ENCODE measurements at regions not wholly inside any gene's neighbourhood (a gene's known extent, or its start where the extent isn't known, plus 50 kb on each side); places are given as distances from the start of the nearest gene placed in this dataset.
"Not testable (repeated sequence)": the region's sequence is repeated elsewhere in the genome, so short reads cannot be mapped to it uniquely, and the experiment has no call there.

DNA sequence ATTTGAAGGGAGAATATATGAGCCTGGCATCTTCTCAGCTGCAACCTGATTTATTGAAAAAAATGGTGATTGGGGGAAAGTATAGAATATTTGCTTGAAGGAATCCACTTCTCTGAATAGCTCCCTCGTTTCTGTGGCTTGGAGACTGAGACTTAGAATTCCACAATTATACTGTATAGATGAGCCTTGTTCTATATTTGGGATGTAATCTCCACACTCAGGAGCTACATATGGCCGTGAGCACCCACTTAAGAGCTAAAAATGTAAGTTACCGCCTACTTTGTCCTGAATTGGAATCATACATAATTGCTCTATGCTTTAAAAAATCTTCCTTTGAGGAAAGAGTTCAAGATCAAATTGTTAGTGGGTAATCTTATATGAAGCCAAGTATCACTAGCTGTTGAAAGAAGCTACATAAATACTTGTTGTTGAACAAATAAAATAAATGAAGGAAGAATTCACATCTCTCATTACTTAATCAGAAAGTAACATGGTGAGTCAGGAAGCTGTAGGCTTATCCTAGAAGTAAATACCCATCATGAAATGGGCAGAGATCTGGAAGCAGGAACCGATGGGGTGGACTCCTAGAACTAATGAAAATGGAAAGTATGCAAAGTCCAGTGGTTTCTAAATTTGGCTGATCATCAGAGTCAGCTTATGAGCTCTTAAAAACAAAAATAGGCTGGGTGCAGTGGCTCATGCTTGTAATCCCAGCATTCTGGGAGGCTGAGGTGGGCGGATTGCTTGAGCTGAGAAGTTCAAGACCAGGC is 254.3 kb downstream of the SOX4 start:
- no peak for DNase-seq (ENCODE audit: low read depth in 2 of 2)

DNA sequence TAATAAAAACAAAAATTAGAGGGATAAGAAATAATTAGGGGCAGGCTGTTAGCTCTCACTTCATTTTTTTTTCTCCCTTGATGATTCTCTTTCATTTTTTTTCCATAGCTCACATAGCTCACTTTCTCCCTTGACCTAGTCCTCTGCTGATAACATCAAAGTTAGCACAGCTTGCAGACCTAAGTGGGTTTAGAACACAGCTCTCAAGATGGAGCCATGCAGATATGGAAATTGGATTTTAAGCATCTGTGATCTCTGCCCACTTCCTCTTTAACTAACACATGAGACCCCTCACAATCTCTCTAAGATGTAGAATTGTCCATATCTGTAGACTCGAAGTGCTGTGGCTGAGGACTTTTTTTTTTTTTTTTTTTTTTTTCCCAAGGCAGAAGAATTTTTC is 257.1 kb downstream of the SOX4 start:
- DNase-seq (ENCODE audit: low read depth in 2 of 2): no peak

DNA sequence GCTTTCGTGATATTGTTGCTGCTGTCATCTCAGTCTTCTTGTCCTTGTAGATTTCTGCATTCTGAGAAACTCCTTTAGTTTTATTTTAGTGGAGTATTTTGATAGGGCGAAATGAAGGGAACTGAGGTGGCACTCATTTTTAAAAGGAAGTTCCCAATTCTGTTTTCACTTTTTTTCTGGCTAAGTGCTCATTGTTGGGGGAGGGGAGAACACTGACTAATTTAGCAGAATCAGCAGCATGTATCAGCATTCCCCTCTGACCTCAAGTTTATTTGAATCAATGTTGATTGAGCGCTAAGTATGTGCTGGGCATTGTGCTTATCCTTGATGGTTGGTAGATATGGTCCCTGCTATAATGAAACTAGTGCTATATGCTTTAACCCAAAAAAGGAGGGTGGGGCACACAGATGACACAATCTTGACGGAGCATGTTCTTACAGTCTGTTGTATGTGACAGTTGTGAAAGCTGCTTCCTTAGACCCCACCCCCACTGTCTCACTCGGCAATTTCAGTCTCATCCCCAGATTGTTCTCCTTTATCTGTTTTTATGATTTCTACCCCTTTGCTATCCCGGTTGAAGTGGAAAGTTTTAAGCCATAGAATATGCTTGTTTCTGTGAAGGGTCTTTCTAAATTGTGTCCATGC is 262.4 kb downstream of the SOX4 start:
- DNase-seq (ENCODE audit: low read depth in 2 of 2): no peak

DNA sequence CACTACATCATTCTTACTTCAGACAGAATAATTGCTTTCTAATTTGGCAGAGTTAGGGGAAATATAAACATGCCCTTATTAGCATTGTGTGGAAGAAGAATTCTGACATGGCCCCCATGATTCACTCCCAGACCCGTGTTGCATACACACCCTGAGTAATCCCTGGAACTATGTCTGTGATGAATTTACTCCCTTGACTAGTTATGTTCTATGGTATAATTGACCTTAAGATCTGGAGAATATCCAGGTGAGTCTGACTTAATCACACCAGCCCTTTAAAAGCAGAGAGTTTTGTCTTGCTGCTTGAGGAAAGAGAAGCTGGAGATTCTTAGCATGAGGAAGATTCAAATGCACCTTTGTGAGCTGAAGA is 262.9 kb downstream of the SOX4 start:
- DNase-seq (ENCODE audit: low read depth in 2 of 2): no peak

DNA sequence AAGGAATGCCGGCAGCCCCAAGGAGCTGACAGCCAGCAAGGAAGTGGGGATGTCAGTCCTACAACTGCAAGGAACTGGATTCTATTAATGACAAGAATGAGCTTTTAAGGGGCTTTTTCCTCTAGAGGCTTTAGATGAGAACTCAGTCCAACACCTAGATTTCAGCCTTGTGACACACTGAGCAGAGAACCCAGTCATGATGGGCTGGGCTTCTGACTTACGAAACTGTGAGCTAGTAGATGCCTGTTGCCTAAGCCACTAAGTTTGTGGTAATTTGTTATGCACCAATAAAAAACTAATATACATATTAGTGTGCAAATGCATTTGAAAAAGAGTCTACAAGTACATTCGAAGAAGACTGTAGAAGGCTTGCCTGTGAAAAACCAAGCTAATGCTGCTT is 263.3 kb downstream of the SOX4 start:
- no peak for DNase-seq (ENCODE audit: low read depth in 2 of 2)

DNA sequence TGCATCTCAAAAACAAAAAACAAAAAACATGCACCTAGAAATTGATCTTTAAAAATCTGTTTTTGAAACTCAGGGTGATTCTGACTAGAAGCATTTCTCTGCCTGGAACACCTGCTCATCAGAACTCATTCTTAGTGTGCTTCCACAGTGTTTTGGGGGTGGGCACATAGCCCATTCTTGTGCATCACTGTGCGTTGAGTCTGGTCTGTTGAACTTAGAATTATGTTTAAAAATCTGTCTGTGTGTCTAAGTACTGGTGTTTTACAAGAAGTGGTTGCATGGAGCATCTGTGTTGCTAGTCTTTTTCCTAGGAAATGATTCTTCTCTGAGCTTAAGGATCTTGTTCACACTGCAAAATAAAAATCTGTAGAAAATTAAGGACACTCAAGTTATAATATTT is 264.5 kb downstream of the SOX4 start:
- no peak for DNase-seq (ENCODE audit: low read depth in 2 of 2)

DNA sequence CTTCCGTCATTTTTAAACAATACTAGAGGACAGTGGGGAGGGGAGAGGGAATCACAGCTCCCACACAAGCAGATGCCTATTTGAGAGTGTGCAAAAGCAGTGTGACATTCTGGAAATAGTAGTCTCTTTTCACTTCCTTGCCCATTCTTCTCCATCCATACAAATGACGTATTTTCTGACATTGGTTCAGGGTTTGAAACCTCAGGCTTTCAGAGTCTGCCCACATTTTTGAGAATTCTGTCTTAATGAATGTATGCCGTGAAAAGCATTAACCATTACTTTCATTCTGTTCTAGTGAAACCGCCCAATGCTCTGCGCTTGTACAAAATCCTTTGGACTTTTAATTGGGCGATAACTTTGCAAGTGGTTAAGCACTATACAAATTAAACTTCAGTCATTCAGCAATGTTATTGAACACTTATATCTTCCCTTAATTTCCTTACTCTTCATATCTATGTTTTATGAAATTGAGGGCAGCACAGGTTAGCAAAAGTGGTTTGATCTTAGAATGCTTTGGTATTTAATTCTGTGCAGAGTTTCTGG is 265.7 kb downstream of the SOX4 start:
- DNase-seq (ENCODE audit: low read depth in 2 of 2): no peak

DNA sequence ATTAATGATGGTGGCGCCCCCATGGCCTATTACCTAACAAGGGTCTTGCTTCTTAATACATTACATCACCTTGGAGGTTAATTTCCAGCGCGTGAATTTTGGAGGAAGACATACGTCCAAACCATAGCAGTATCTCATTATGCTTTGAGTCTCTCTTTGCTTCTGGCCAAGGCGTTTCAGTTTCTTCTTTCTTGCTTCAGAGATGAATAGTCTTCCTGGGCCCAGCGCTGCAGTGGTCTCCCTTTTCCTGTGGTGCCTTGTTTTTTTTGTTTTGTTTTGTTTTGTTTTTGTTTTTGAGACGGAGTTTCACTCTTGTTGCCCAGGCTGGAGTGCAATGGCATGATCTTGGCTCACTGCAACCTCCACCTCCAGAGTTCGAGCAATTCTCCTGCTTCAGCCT is 268.4 kb downstream of the SOX4 start:
- no peak for DNase-seq (ENCODE audit: low read depth in 2 of 2)

DNA sequence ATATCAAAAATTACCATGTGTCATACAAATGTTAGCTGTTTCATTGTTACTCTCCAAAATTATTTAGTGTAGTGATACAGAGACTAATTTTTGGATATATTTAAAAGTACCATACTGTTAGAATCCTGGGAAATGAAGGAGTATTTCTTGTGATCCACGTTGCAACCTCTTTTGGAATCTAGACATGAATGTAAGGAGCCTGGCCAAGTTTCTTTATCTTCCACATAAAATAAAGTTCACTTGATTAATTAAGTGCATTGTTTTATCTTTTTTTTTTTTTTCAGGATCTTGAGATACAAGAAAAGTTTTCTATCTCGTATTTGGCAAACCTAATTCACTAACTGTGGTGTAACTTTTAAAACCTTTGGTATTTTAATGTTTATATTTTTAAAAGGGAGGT is 270.7 kb downstream of the SOX4 start:
- no peak for DNase-seq (ENCODE audit: low read depth in 2 of 2)

DNA sequence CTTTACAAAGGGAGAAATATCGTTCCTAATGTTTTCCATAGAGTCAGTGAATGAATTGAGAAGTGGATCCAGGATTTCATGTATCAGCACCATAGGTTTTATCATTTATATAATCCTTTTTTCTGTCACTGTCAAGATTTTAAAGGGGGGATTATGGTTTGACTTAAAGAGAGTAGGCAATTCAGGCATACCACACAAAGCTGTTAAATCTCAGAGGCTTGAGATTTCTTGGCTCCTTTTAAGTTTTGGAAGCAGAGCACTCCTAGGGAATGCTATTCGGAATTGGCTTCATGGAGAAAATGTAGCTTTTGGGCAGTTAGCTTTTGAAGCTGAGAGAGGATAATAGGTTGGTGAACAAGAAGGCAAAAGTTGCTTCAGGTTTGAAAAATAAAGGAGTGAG is 274.7 kb downstream of the SOX4 start:
- no peak for DNase-seq (ENCODE audit: low read depth in 2 of 2)

DNA sequence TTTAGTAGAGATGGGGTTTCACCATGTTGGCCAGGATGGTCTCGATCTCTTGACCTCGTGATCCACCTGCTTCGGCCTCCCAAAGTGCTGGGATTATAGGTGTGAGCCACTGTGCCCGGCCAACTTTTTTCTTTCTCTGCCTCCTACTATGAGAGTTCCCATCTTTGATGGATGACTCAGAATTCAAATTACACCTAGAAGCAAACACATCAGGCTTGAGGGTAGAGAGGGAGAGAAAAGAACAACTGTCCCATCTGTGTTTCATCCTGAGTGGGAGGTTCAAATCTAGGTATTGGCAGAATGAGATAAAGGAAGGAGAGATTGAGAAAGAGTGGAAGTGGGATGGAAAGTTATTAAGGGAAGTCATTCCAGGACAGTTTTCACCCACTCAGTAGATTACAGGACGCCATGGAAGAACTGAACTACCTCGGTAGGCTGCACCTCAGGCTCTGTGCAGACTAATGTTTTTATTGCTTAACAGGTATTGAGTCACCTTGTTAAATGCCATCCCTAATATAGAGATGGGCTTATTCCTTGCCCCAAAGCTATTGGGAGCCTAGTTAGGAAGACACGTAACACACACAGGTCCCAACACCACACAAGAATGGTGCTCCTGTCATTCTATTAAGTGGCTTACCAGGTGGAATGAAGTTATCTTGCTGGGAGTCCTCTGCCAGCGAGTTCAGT is 275.7 kb downstream of the SOX4 start:
- no peak for DNase-seq (ENCODE audit: low read depth in 2 of 2)

DNA sequence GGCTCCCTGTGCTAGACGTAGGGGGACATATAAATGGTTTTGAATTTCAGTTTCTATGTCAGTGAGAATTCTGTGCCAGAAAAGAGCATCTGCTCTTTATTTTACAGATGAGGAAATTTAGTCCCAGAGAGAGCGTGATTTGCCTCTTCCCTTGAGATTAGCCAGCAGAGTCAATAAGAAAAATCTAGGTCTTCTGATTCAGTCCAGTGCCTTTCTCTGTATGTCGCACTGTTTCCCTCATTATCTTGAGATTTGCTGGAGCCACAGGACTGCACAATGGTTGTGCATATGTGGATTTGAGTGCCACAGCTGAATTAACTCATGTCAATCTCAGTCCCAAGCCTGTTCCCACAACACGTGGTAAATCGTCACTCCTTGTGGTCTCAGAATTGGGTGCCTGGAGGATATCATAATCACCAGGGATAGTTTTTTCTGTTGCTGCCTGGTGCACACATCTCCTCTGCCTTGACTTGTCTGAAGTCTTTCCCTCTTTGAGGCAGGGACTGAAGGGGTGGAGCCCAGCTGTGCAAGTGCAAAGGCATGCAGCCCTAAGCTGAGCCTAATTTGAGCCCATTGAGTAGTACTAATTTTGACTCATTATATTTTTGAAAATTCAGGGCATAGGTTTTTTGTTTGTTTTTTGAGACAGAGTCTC is 276.7 kb downstream of the SOX4 start:
- no peak for DNase-seq (ENCODE audit: low read depth in 2 of 2)

DNA sequence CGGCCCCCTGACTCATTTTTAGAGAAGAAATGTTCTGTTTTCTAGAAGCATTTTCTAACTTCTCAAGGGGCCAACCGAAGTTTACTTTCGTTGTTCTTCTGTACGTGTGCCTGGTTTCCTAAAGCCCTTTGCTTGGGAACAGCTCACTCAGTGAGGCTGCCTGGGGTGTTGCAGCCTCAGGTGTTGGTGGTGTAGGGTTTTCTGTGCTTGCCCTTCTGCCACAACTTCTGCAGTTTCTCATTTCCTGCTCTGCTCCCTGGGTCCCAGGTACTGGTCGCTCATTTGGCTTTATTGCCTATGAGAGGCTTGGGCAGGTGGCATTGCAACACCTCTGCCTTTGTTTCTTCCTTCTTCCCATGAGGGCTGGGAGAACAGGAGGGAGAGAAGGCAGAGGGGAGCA is 278.3 kb downstream of the SOX4 start:
- no peak for DNase-seq (ENCODE audit: low read depth in 2 of 2)

DNA sequence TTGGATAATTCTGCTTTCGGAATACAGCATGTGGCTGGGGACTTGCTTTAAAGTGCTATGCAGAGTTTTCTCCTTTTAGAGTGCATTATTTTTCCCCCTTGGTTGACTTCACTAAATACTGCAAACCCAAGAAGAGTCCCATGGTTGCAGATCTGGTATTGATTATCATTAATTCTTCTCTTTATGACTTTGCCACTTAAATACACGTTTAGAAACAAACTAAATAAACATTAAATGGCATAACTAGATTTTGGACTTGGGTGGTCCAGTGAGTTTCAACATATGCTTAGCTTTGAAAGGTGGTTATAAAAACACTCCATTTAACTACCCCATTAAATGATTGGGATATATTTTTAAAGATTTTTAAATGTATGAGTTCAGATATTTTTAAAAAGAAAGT is 279.2 kb downstream of the SOX4 start:
- no peak for DNase-seq (ENCODE audit: low read depth in 2 of 2)

DNA sequence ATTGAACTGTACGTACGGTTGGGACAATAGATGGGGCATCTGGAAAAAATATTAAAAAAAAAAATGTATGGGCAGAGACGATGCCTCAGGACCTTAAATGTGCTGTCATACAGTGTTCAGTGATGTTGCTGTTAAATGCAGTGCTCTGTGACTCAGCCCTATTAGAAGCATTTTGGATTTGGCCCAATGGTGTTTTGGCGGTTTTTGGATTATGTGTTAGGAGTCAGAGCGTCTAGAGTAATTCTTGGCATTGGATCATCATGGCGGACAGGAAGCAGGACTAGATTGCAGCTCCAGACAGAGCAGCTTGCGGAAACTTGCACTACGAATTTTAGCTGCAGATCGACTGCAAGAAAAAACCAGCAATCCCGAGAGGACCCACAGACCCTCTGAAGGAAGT is 280.0 kb downstream of the SOX4 start:
- no peak for DNase-seq (ENCODE audit: low read depth in 2 of 2)

DNA sequence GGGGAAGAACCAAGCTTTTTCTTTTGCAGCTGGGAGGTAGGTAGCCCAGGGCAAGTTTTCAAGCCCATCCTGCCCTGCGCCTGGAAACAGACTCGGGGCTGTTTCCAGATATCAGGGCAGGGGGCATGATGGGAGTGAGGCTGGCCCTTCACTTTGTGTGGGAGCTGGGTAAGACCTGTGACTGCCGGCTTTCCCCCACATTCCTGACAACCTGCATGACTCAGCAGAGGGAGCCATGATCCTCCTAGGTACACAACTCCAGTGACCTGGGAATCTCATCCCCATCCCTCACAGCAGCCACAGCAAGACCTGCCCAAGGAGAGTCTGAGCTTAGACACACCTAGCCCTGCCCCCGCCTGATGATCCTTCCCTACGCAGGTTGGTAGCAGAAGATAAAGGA is 280.8 kb downstream of the SOX4 start:
- DNase-seq (ENCODE audit: low read depth in 2 of 2): no peak

DNA sequence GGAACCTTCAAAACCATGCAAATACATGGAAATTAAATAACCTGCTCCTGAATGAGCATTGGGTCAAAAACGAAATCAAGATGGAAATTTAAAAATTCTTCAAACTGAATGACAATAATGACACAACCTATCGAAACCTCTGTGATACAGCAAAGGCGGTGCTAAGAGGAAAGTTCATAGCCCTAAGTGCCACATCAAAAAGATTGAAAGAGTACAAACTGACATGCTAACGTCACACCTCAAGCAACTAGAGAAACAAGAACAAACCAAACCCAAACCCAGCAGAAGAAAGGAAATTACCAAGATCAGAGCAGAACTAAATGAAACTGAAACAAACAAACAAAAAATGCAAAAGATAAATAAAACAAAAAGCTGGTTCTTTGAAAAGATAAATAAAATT is 283.5 kb downstream of the SOX4 start:
- DNase-seq (ENCODE audit: low read depth in 2 of 2): not testable (repeated sequence)

DNA sequence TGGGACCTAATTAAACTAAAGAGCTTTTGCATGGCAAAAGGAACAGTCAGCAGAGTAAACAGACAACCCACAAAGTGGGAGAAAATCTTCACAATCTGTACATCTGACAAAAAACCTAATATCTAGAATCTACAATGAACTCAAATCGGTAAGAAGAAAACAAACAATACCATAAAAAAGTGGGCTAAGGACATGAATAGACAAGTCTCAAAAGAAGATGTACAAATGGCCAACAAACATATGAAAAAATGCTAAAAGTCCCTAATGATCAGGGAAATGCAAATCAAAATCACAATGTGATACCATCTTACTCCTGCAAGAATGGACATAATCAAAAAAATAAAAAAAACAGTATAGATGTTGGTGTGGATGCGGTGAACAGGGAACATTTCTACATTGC is 286.7 kb downstream of the SOX4 start:
- DNase-seq (ENCODE audit: low read depth in 2 of 2): not testable (repeated sequence)

DNA sequence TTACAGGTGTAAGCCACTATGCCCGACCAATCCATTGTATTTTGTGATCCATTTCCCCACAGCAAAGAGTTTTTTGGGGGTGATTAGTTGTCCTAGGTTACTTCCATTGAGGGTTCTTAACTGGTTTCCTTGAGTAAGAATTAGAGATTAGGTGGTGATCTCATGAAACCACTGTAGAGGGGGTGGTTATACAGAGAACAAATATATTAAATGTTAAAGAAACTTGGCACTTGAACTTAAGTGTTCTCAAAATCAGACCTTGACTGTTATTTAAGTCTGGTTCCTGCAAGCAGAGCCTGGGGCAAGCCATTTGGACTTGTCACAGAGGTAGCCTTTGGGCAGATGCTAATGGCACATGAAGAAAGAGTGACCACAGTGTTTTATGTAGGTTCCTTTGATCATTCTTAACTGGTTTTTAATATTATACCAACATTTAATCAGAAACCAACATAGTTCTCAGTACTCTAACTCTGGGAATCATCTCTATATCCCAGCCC is 288.5 kb downstream of the SOX4 start:
- no peak for DNase-seq (ENCODE audit: low read depth in 2 of 2)

DNA sequence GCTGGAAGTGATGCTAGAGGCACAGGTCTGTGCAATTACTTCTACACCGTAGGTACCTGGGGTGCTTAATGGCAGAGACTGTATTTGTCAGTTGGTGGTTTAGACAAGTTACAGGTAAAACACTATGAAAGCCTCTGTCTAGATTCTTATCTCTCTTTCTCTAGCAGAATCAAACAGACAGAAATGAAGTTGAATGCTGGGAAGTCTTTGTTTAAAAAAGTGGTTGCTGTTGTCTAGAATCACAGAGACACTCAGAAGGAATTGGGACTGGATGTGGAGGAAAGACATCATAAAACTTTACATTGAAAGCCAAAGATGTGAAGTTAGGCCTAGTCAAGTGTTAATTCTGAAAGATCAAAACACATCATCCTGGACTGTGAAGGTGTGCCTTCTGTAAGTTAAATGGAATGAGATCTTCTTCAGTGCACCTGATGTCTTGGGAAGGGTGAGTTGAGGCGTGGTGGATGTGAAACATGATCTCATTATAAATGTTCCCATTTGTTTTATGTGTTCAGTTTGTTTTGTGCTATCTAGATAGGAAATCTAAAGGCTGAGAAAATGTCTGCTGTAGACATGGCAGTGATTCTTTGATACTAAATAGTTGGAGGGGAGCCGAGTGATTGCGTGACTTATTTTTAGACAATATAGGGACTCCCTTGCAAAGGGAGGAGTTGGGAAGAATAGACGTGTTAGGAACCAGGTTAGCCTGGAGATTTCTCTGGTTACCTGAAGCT is 290.2 kb downstream of the SOX4 start:
- DNase-seq (ENCODE audit: low read depth in 2 of 2): no peak

DNA sequence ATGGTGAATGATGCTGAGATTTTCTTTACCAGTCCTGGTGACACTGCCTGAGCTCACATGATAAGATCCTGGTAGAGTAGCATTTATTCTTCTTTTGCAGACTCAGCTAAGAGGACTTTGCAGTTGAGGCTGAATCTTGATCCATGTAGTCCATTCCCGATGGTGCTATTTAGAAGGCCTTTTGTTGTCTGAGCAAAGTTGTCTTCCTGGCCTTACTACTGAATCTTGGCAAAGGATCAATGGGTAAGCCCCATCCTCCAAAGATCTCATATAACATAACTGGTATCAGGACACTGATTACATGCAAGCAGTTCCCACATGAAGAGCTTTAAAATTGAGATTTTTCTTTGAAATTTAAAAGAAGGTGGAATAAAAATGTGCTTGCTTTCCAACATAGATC is 291.6 kb downstream of the SOX4 start:
- no peak for DNase-seq (ENCODE audit: low read depth in 2 of 2)
